ENCODE measurements at regions not wholly inside any gene's neighbourhood (a gene's known extent, or its start where the extent isn't known, plus 50 kb on each side); places are given as distances from the start of the nearest gene placed in this dataset.

- no peak overlapping the region for H3K9ac ChIP-seq (ENCODE audit: insufficient read depth, low read depth, low read length)
- H3K4me1 ChIP-seq (ENCODE audit: insufficient read depth, low read length): no peaks in the 10 kb centered on the region
- H3K36me3 ChIP-seq (replicated peaks in 1 of 2; ENCODE audit: control insufficient read depth in 1 of 2, insufficient read depth in 2 of 2, low read length in 2 of 2): no peaks in the 10 kb centered on the region
- BruUV-seq (replicated peaks): no TSS peak
- no peaks in the 10 kb centered on the region for H3K79me2 ChIP-seq (ENCODE audit: insufficient read depth, low read length)
- H4K20me1 ChIP-seq (ENCODE audit: insufficient read depth, low read length): no peaks in the 10 kb centered on the region
- FAIRE-seq (no peak), ATAC-seq (no peak), DNase-seq (ENCODE audit: low spot score) (no peak)
- peaks cover 0 to 30% of the 10 kb centered on the region in 2 experiments; a peak in 3 of 5 replicates for H3K27me3 ChIP-seq (ENCODE audit: control insufficient read depth in 1 of 2, insufficient read depth in 2 of 2, low read length in 2 of 2)
- no peak overlapping the region for H2AFZ ChIP-seq (ENCODE audit: low read length)
- H3K9me3 ChIP-seq (ENCODE audit: low read length): no peaks in the 10 kb centered on the region
- ChIA-PET CTCF (ENCODE audit: low intra/inter-chr PET ratio, low total read pairs) (no interaction called here), POLR2A (no interaction called here)
- H3K4me2 ChIP-seq (ENCODE audit: low read depth, low read length): no peak overlapping the region
- H3K4me3 ChIP-seq (replicated peaks in 1 of 3; ENCODE audit: insufficient read depth in 1 of 3, low read depth in 2 of 3, low read length in 3 of 3): no peak overlapping the region
- intact Hi-C loops (cut with micrococcal nuclease; ENCODE audit: unreplicated experiment): no loop called here
- in situ Hi-C loops (cut with HindIII; ENCODE audit: extremely low pct_ligation_motif_present, low pct_unique_long_range_greater_than_20kb): no loop called here
- 8% methylated on average over 8 of the region's 8 CpGs for WGBS (ENCODE audit: low lambda C conversion rate)
- TF ChIP-seq HCFC1 (IDR thresholded peaks at IDR 0.05; ENCODE audit: low read depth, low read length) (no peak), ZBTB46 (CRISPR knock-in tag; IDR thresholded peaks at IDR 0.05; ENCODE audit: borderline replicate concordance) (no peak), STAG1 (CRISPR knock-in tag; IDR thresholded peaks at IDR 0.05) (no peak), HMG20A (CRISPR knock-in tag; IDR thresholded peaks at IDR 0.05; ENCODE audit: borderline replicate concordance) (no peak), ZSCAN29 (CRISPR knock-in tag; conservative IDR thresholded peaks at IDR 0.05) (no peak), MTA3 (CRISPR knock-in tag; IDR thresholded peaks at IDR 0.05) (no peak), MEIS2 (CRISPR knock-in tag; IDR thresholded peaks at IDR 0.05) (no peak), MBNL3 (CRISPR knock-in tag; conservative IDR thresholded peaks at IDR 0.05) (no peak), ZUFSP (CRISPR knock-in tag; IDR thresholded peaks at IDR 0.05; ENCODE audit: borderline replicate concordance) (no peak), ZNF512 (CRISPR knock-in tag; IDR thresholded peaks at IDR 0.05) (no peak), DDIT3 (CRISPR knock-in tag; IDR thresholded peaks at IDR 0.05) (no peak), ZBED4 (CRISPR knock-in tag; IDR thresholded peaks at IDR 0.05; ENCODE audit: borderline replicate concordance) (no peak), ZFP1 (CRISPR knock-in tag; IDR thresholded peaks at IDR 0.05) (no peak), ZNF674 (CRISPR knock-in tag; IDR thresholded peaks at IDR 0.05; ENCODE audit: low read depth) (no peak), MED13 (CRISPR knock-in tag; IDR thresholded peaks at IDR 0.05) (no peak), ARNTL (CRISPR knock-in tag; IDR thresholded peaks at IDR 0.05) (no peak), KDM6A (CRISPR knock-in tag; IDR thresholded peaks at IDR 0.05; ENCODE audit: low read depth) (no peak)
- H3K27ac ChIP-seq (ENCODE audit: extremely low read length, insufficient read depth, low read length): no peak overlapping the region
Observed at GRCh38 chr10:128697437-128697836, 571.2 kb upstream of the MKI67 start.

Measured in HepG2 (cell line).